GM23338 (cell line): ENCODE measurements at regions not wholly inside any gene's neighbourhood (a gene's known extent, or its start where the extent isn't known, plus 50 kb on each side); places are given as distances from the start of the nearest gene placed in this dataset.

Experiments used
- ATAC-seq: fragments of 200-7000 bp; cut with Tn5 transposase; 3 replicates; pipeline ENCODE4 v1.9.1; 2020
- DNase-seq: peaks from one replicate; pipeline ENCODE4 v3.0.0-alpha.2; 2015; ENCODE audit warnings: low spot score
- H2AFZ ChIP-seq: fragments of 200-600 bp; sonication (generic); 2 replicates; pipeline ENCODE4 v1.8.0; 2016; ENCODE audit warnings: antibody characterized with exemption, mild to moderate bottlenecking, moderate library complexity
- H3F3A ChIP-seq: fragments of 200-600 bp; sonication (generic); replicated peaks from 2 replicates; pipeline ENCODE4 v1.8.0; 2017; ENCODE audit warnings: antibody characterized with exemption, mixed run types, low read depth
- H3K27ac ChIP-seq: fragments of 200-600 bp; sonication (generic); 2 replicates; pipeline ENCODE4 v1.6.1; 2016; ENCODE audit warnings: low read depth
- H3K27me3 ChIP-seq: fragments of 200-600 bp; sonication (generic); 2 replicates; pipeline ENCODE4 v1.8.0; 2016; ENCODE audit warnings: mild to moderate bottlenecking, mixed run types, moderate library complexity; ENCODE audit not compliant: insufficient read depth
- H3K36me3 ChIP-seq: fragments of 200-600 bp; sonication (generic); 2 replicates; pipeline ENCODE4 v1.8.0; 2016; ENCODE audit warnings: mild to moderate bottlenecking; ENCODE audit not compliant: insufficient read depth
- H3K4me1 ChIP-seq: fragments of 200-600 bp; sonication (generic); 2 replicates; pipeline ENCODE4 v1.8.0; 2016; ENCODE audit warnings: mild to moderate bottlenecking, moderate library complexity; ENCODE audit not compliant: insufficient read depth
- H3K4me2 ChIP-seq: fragments of 200-600 bp; sonication (generic); 2 replicates; pipeline ENCODE4 v1.7.1; 2017; ENCODE audit warnings: mixed run types
- H3K4me3 ChIP-seq: fragments of 200-600 bp; sonication (generic); 2 replicates; pipeline ENCODE4 v1.6.1; 2016; ENCODE audit warnings: mixed run types
- H3K79me2 ChIP-seq: fragments of 200-600 bp; sonication (generic); replicated peaks from 2 replicates; pipeline ENCODE4 v1.8.0; 2017; ENCODE audit warnings: mild to moderate bottlenecking; ENCODE audit not compliant: insufficient read depth
- H3K9me2 ChIP-seq: fragments of 200-600 bp; sonication (generic); 2 replicates; pipeline ENCODE4 v1.8.0; 2017; ENCODE audit not compliant: insufficient read depth
- H4K20me1 ChIP-seq: fragments of 200-600 bp; sonication (generic); replicated peaks from 2 replicates; pipeline ENCODE4 v1.8.0; 2017; ENCODE audit warnings: mild to moderate bottlenecking; ENCODE audit not compliant: insufficient read depth
- H3K27ac Mint-ChIP-seq: 2 replicates; pipeline ENCODE4 v1.8.0; 2020; ENCODE audit warnings: inconsistent platforms, mild to moderate bottlenecking, moderate library complexity, mixed read lengths
- H3K27me3 Mint-ChIP-seq: 3 replicates; pipeline ENCODE4 v1.8.0; 2022; ENCODE audit warnings: low read depth, mild to moderate bottlenecking, moderate library complexity, mixed read lengths, inconsistent platforms; ENCODE audit not compliant: insufficient read depth, poor library complexity
- H3K36me3 Mint-ChIP-seq: 3 replicates; pipeline ENCODE4 v1.8.0; 2021; ENCODE audit warnings: low read depth, mild to moderate bottlenecking, inconsistent platforms, moderate library complexity, mixed read lengths
- H3K4me1 Mint-ChIP-seq: 3 replicates; pipeline ENCODE4 v1.8.0; 2020; ENCODE audit warnings: mild to moderate bottlenecking, inconsistent platforms, mixed read lengths
- H3K4me3 Mint-ChIP-seq: 3 replicates; pipeline ENCODE4 v1.8.0; 2021; ENCODE audit warnings: moderate library complexity, mild to moderate bottlenecking, inconsistent platforms, mixed read lengths
- H3K9me3 Mint-ChIP-seq: 3 replicates; pipeline ENCODE4 v1.8.0; 2020; ENCODE audit warnings: moderate library complexity, mild to moderate bottlenecking, inconsistent platforms, mixed read lengths
- EZH2 ChIP-seq: fragments of 200-600 bp; sonication (generic); IDR thresholded peaks from one replicate; pipeline ENCODE4 v1.8.0; 2017; ENCODE audit warnings: antibody characterized with exemption, mild to moderate bottlenecking, low read depth; ENCODE audit not compliant: unreplicated experiment
- JUNB ChIP-seq: IDR thresholded peaks from one replicate; pipeline ENCODE4 v1.6.1; 2016; ENCODE audit warnings: antibody characterized with exemption; ENCODE audit not compliant: unreplicated experiment
- NANOG ChIP-seq: IDR thresholded peaks from 2 replicates; pipeline ENCODE4 v1.6.1; 2016; ENCODE audit warnings: antibody characterized with exemption, borderline replicate concordance
- POLR2AphosphoS5 ChIP-seq: IDR thresholded peaks from 2 replicates; pipeline ENCODE4 v1.6.1; 2016; ENCODE audit warnings: antibody characterized with exemption, low read depth
- STAT1 ChIP-seq: IDR thresholded peaks from one replicate; pipeline ENCODE4 v1.6.1; 2016; ENCODE audit warnings: antibody characterized with exemption; ENCODE audit not compliant: unreplicated experiment
- ZNF331 ChIP-seq: fragments of 250-450 bp; sonication (Bioruptor Pico); IDR thresholded peaks from 2 replicates; pipeline ENCODE4 v1.5.0; 2020; ENCODE audit warnings: low read depth, mild to moderate bottlenecking, moderate library complexity
- TF ChIP-seq, protein P1 (sequence below), 2 experiments: fragments of 200-600 bp in 1 of 2; sonication (generic) in 1 of 2; conservative IDR thresholded peaks; 2 replicates each; pipeline versions ENCODE4 v1.5.1 to v1.6.1; 2016 to 2017; ENCODE audit warnings: antibody characterized with exemption in 2 of 2, low read depth in 2 of 2, mild to moderate bottlenecking in 2 of 2, moderate library complexity in 1 of 2
- TF ChIP-seq, protein P2 (sequence below): fragments of 250-450 bp; sonication (Bioruptor Pico); IDR thresholded peaks from 2 replicates; pipeline ENCODE4 v1.5.0; 2020; ENCODE audit warnings: mild to moderate bottlenecking, moderate library complexity

DNA sequence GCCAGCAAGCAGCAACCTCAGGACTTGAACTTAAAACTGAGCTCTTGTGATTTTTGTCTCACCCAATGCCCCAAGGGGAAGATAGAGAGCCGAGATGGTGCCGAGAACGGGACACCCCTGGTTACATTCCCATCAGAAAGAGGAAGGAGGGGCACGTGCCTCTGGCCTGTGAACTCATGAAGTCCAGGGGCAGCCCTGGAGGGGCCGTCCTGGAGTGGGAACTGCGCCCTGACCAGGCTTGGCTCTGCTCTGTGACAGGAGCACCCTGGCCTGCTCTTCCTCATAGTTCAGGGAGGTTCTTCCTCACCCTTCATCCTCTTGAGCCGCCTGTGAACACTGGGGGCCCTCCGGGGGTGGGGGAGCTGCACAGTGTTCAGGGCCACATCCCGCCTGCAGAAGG, 130.3 kb upstream of the FOXF1 start:
- Mint-ChIP-seq H3K4me3 (no peak overlapping the region), H3K9me3 (no peaks in the 10 kb centered on the region; the same call in 2 of the 3 replicates), H3K27me3 (peaks cover 6% of the 10 kb centered on the region), H3K36me3 (no peaks in the 10 kb centered on the region), H3K4me1 (peaks cover 19% of the 10 kb centered on the region), H3K27ac (no peak overlapping the region)
- Histone ChIP-seq H3K4me3 (no peak overlapping the region), H3K9me2 (no peaks in the 10 kb centered on the region), H3K79me2 (no peaks in the 10 kb centered on the region), H3K27ac (no peak overlapping the region), H4K20me1 (no peaks in the 10 kb centered on the region), H3K4me1 (no peaks in the 10 kb centered on the region), H3F3A (no peaks in the 10 kb centered on the region), H3K4me2 (no peak overlapping the region), H3K36me3 (no peaks in the 10 kb centered on the region), H3K27me3 (no peaks in the 10 kb centered on the region), H2AFZ (no peak overlapping the region)
- TF ChIP-seq JUNB: no peak
- DNase-seq (no peak), ATAC-seq (no peak)

DNA sequence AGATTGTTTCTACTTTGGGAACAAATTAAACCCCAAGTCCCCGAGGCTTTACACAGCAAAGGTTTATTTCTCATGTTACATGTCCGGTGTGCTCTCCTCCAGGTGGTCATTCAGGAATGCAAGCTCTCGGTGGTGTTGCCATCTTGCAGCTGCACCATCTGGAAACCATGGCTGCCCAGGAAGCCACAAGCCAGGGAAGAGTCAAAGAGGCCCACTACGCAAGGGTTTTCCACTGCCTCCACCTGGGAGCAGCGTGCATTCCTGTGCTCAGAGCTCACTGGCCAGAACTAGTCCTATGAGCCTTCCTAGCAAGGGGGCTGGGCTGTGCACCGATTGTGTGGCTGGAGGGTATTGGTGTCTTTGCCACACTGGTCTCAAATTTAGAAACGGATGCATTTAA, 128.8 kb upstream of the FOXF1 start:
- no peaks in the 10 kb centered on the region for H3K27me3 ChIP-seq
- no peaks in the 10 kb centered on the region for H3K36me3 ChIP-seq
- no peaks in the 10 kb centered on the region for H3F3A ChIP-seq
- no peak overlapping the region for H3K27ac ChIP-seq
- ATAC-seq (no peak), DNase-seq (no peak)
- Mint-ChIP-seq H3K9me3 (no peaks in the 10 kb centered on the region; the same call in 2 of the 3 replicates), H3K4me3 (no peak overlapping the region), H3K36me3 (no peaks in the 10 kb centered on the region), H3K27me3 (peaks cover 6% of the 10 kb centered on the region), H3K4me1 (peaks cover 22% of the 10 kb centered on the region), H3K27ac (no peak overlapping the region)
- no peak overlapping the region for H3K4me2 ChIP-seq
- H2AFZ ChIP-seq: no peak overlapping the region
- H3K4me3 ChIP-seq: no peak overlapping the region
- H3K79me2 ChIP-seq: no peaks in the 10 kb centered on the region
- no peaks in the 10 kb centered on the region for H3K4me1 ChIP-seq
- H4K20me1 ChIP-seq: no peaks in the 10 kb centered on the region
- no peaks in the 10 kb centered on the region for H3K9me2 ChIP-seq
- no peak for TF ChIP-seq JUNB

DNA sequence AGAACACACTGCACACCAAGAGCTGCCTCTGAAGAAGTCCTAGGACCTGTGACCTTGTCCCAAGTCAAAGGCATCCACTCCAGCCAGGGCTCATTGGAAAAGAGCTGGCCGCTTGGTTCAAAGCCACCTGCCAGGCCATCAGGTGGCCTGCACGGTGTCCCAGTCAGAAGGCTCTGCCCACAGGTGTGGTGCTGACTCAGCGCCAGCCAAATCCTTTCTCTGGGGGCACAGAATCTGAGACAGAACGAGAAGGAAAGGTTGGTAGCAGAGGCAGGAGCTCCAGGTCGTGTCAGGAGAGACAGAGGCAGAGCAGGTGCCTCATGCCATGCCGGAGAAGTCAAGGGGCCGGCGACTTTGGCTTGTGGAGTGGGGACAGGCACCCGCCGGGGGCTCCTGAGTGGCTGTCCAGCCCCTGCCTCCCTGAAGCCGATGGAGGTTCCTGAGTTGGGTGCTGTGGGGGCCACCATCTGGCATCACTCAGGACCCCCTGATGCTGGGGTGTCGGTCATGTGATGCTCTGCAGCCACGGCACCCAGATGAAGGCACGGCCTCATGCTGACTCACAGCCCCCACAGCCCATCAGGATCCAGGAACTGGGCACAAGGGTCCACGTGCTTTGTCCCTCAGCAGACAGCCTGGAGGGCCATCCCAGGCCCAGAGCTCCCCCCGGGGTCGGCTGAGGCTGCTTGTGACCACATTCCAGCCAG, 128.1 kb upstream of the FOXF1 start:
- no peak overlapping the region for H3K27ac Mint-ChIP-seq
- H3K9me2 ChIP-seq: no peaks in the 10 kb centered on the region
- H3K4me2 ChIP-seq: no peak overlapping the region
- no peaks in the 10 kb centered on the region for H3K36me3 ChIP-seq
- H3F3A ChIP-seq: no peaks in the 10 kb centered on the region
- H3K9me3 Mint-ChIP-seq: no peaks in the 10 kb centered on the region; the same call in 2 of the 3 replicates
- H3K27me3 ChIP-seq: no peaks in the 10 kb centered on the region
- no peak overlapping the region for H3K27ac ChIP-seq
- peaks cover 6% of the 10 kb centered on the region for H3K27me3 Mint-ChIP-seq
- no peaks in the 10 kb centered on the region for H4K20me1 ChIP-seq
- H3K79me2 ChIP-seq: no peaks in the 10 kb centered on the region
- H3K4me3 Mint-ChIP-seq: no peak overlapping the region
- H3K4me3 ChIP-seq: no peak overlapping the region
- peaks cover 22% of the 10 kb centered on the region for H3K4me1 Mint-ChIP-seq
- H2AFZ ChIP-seq: no peak overlapping the region; the same call in 1 of the 2 replicates
- H3K36me3 Mint-ChIP-seq: no peaks in the 10 kb centered on the region
- DNase-seq (no peak), ATAC-seq (no peak)
- no peaks in the 10 kb centered on the region for H3K4me1 ChIP-seq
- TF ChIP-seq, protein P1, sequence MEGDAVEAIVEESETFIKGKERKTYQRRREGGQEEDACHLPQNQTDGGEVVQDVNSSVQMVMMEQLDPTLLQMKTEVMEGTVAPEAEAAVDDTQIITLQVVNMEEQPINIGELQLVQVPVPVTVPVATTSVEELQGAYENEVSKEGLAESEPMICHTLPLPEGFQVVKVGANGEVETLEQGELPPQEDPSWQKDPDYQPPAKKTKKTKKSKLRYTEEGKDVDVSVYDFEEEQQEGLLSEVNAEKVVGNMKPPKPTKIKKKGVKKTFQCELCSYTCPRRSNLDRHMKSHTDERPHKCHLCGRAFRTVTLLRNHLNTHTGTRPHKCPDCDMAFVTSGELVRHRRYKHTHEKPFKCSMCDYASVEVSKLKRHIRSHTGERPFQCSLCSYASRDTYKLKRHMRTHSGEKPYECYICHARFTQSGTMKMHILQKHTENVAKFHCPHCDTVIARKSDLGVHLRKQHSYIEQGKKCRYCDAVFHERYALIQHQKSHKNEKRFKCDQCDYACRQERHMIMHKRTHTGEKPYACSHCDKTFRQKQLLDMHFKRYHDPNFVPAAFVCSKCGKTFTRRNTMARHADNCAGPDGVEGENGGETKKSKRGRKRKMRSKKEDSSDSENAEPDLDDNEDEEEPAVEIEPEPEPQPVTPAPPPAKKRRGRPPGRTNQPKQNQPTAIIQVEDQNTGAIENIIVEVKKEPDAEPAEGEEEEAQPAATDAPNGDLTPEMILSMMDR (conservative IDR thresholded peaks at IDR 0.05; ENCODE audit: low read depth in 2 of 2): no peak
- no peak for TF ChIP-seq EZH2
- TF ChIP-seq, protein P2, sequence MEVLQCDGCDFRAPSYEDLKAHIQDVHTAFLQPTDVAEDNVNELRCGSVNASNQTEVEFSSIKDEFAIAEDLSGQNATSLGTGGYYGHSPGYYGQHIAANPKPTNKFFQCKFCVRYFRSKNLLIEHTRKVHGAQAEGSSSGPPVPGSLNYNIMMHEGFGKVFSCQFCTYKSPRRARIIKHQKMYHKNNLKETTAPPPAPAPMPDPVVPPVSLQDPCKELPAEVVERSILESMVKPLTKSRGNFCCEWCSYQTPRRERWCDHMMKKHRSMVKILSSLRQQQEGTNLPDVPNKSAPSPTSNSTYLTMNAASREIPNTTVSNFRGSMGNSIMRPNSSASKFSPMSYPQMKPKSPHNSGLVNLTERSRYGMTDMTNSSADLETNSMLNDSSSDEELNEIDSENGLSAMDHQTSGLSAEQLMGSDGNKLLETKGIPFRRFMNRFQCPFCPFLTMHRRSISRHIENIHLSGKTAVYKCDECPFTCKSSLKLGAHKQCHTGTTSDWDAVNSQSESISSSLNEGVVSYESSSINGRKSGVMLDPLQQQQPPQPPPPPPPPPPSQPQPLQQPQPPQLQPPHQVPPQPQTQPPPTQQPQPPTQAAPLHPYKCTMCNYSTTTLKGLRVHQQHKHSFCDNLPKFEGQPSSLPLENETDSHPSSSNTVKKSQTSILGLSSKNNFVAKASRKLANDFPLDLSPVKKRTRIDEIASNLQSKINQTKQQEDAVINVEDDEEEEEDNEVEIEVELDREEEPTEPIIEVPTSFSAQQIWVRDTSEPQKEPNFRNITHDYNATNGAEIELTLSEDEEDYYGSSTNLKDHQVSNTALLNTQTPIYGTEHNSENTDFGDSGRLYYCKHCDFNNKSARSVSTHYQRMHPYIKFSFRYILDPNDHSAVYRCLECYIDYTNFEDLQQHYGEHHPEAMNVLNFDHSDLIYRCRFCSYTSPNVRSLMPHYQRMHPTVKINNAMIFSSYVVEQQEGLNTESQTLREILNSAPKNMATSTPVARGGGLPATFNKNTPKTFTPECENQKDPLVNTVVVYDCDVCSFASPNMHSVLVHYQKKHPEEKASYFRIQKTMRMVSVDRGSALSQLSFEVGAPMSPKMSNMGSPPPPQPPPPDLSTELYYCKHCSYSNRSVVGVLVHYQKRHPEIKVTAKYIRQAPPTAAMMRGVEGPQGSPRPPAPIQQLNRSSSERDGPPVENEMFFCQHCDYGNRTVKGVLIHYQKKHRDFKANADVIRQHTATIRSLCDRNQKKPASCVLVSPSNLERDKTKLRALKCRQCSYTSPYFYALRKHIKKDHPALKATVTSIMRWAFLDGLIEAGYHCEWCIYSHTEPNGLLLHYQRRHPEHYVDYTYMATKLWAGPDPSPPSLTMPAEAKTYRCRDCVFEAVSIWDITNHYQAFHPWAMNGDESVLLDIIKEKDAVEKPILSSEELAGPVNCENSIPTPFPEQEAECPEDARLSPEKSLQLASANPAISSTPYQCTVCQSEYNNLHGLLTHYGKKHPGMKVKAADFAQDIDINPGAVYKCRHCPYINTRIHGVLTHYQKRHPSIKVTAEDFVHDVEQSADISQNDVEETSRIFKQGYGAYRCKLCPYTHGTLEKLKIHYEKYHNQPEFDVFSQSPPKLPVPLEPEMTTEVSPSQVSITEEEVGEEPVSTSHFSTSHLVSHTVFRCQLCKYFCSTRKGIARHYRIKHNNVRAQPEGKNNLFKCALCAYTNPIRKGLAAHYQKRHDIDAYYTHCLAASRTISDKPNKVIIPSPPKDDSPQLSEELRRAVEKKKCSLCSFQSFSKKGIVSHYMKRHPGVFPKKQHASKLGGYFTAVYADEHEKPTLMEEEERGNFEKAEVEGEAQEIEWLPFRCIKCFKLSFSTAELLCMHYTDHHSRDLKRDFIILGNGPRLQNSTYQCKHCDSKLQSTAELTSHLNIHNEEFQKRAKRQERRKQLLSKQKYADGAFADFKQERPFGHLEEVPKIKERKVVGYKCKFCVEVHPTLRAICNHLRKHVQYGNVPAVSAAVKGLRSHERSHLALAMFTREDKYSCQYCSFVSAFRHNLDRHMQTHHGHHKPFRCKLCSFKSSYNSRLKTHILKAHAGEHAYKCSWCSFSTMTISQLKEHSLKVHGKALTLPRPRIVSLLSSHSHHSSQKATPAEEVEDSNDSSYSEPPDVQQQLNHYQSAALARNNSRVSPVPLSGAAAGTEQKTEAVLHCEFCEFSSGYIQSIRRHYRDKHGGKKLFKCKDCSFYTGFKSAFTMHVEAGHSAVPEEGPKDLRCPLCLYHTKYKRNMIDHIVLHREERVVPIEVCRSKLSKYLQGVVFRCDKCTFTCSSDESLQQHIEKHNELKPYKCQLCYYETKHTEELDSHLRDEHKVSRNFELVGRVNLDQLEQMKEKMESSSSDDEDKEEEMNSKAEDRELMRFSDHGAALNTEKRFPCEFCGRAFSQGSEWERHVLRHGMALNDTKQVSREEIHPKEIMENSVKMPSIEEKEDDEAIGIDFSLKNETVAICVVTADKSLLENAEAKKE: no peak
- TF ChIP-seq ZNF331 (CRISPR knock-in tag): no peak
- TF ChIP-seq NANOG: no peak
- TF ChIP-seq STAT1: no peak
- no peak for TF ChIP-seq POLR2AphosphoS5
- no peak for TF ChIP-seq JUNB
